OCI-LY1 (cell line): ENCODE measurements at regions not wholly inside any gene's neighbourhood (a gene's known extent, or its start where the extent isn't known, plus 50 kb on each side); places are given as distances from the start of the nearest gene placed in this dataset.

ENCODE experiments used
- EZH2 ChIP-seq: fragments of 200-600 bp; sonication (generic), shearing (Covaris generic); IDR thresholded peaks from 2 replicates; pipeline ENCODE4 v1.8.0; 2017; ENCODE audit warnings: borderline replicate concordance, mixed run types, mild to moderate bottlenecking, antibody characterized with exemption, low read length, moderate library complexity, mixed read lengths
- TF ChIP-seq, protein P1 (sequence below): fragments of 200-600 bp; sonication (generic), shearing (Covaris generic); IDR thresholded peaks from 2 replicates; pipeline ENCODE4 v1.5.1; 2017; ENCODE audit warnings: mild to moderate bottlenecking, antibody characterized with exemption, low read length, moderate library complexity, mixed read lengths

DNA sequence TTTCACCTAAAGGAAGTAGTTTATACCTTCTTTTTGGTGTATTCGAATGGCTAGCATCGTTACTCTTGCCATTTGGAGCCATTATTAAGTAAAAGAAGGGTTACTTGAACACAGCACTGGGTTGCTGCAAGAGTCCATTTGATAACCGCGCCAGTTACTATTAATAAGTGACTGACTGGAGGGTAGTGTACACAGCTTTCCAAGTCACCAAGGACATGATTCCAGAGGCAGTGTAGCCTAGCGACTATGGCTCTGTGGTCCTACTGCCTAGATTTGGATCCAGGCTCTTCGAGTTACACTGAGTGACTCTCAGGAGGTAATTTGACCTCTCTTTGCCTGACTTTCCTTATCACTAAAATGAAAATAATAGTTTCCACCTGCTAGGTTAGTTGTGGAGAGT is 206.8 kb downstream of the MEIS1 start:
- no peak for TF ChIP-seq EZH2
- TF ChIP-seq, protein P1, sequence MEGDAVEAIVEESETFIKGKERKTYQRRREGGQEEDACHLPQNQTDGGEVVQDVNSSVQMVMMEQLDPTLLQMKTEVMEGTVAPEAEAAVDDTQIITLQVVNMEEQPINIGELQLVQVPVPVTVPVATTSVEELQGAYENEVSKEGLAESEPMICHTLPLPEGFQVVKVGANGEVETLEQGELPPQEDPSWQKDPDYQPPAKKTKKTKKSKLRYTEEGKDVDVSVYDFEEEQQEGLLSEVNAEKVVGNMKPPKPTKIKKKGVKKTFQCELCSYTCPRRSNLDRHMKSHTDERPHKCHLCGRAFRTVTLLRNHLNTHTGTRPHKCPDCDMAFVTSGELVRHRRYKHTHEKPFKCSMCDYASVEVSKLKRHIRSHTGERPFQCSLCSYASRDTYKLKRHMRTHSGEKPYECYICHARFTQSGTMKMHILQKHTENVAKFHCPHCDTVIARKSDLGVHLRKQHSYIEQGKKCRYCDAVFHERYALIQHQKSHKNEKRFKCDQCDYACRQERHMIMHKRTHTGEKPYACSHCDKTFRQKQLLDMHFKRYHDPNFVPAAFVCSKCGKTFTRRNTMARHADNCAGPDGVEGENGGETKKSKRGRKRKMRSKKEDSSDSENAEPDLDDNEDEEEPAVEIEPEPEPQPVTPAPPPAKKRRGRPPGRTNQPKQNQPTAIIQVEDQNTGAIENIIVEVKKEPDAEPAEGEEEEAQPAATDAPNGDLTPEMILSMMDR = no peak
